ENCODE measurements at regions not wholly inside any gene's neighbourhood (a gene's known extent, or its start where the extent isn't known, plus 50 kb on each side); places are given as distances from the start of the nearest gene placed in this dataset.

- intact Hi-C loops (cut with micrococcal nuclease; ENCODE audit: unreplicated experiment), result loop anchor here (5.0 kb wide), 1 partner anchor 38 kb away; no protein-coding TSS in a partner anchor
- no peak overlapping the region for H3K27ac ChIP-seq (ENCODE audit: extremely low read length, insufficient read depth, low read length)
These were observed 329.6 kb downstream of the SEC14L1 start for GRCh38 chr17:77470330-77470786.

More at GRCh38 chr17:77470330-77470786, 329.6 kb downstream of the SEC14L1 start:
- ChIA-PET CTCF (ENCODE audit: low intra/inter-chr PET ratio, low total read pairs) (interaction anchor here (1.4 kb wide), 1 partner anchor 40 kb away, joined by 4 read pairs; no protein-coding TSS in a partner anchor), POLR2A (interaction anchor here (0.7 to 1.8 kb wide), 2 partner anchors 17 to 19 kb away, joined by 3 to 12 read pairs; no protein-coding TSS in a partner anchor)
- Histone ChIP-seq H3K4me1 (ENCODE audit: insufficient read depth, low read length) (peaks cover 53% of the 10 kb centered on the region), H3K9ac (ENCODE audit: insufficient read depth, low read depth, low read length) (no peak overlapping the region), H2AFZ (ENCODE audit: low read length) (no peak overlapping the region), H3K4me3 (replicated peaks in 1 of 3; ENCODE audit: insufficient read depth in 1 of 3, low read depth in 2 of 3, low read length in 3 of 3) (no peak overlapping the region), H3K79me2 (ENCODE audit: insufficient read depth, low read length) (peaks cover 96% of the 10 kb centered on the region), H4K20me1 (ENCODE audit: insufficient read depth, low read length) (peaks cover 90% of the 10 kb centered on the region), H3K9me3 (ENCODE audit: low read length) (no peaks in the 10 kb centered on the region), H3K36me3 (replicated peaks in 1 of 2; ENCODE audit: control insufficient read depth in 1 of 2, insufficient read depth in 2 of 2, low read length in 2 of 2) (peaks cover 47 to 79% of the 10 kb centered on the region in 2 experiments), H3K27me3 (ENCODE audit: control insufficient read depth in 1 of 2, insufficient read depth in 2 of 2, low read length in 2 of 2) (no peaks in the 10 kb centered on the region), H3K4me2 (ENCODE audit: low read depth, low read length) (no peak overlapping the region)
- no peak for DNase-seq (ENCODE audit: low spot score)
- BruUV-seq (replicated peaks), result TSS peak; percentile 15
- WGBS (ENCODE audit: low lambda C conversion rate), result 99% methylated on average over 3 of the region's 3 CpGs
- no peak for FAIRE-seq
- TF ChIP-seq SOX6 (IDR thresholded peaks at IDR 0.05) (peak; percentile 35; the same call in 1 of the 2 replicates), SOX6 (CRISPR knock-in tag; IDR thresholded peaks at IDR 0.05) (no peak), RBM22 (optimal IDR thresholded peaks at IDR 0.05; ENCODE audit: low read length) (no peak), EEA1 (CRISPR knock-in tag; IDR thresholded peaks at IDR 0.05; ENCODE audit: borderline replicate concordance) (no peak), TRIM22 (IDR thresholded peaks at IDR 0.05) (0 out of 2 replicates have a peak, but pooled peaks have one; percentile 1), EZH2 (conservative IDR thresholded peaks at IDR 0.05; ENCODE audit: low read depth, low read length) (no peak), PLRG1 (conservative IDR thresholded peaks at IDR 0.05) (0 out of 2 replicates have a peak, but pooled peaks have one; percentile 57), MEF2D (CRISPR knock-in tag; IDR thresholded peaks at IDR 0.05) (no peak), ZNF83 (CRISPR knock-in tag; IDR thresholded peaks at IDR 0.05; ENCODE audit: borderline replicate concordance) (no peak), JUNB (CRISPR knock-in tag; IDR thresholded peaks at IDR 0.05; ENCODE audit: borderline replicate concordance) (peak; percentile 56), FOXA1 (IDR thresholded peaks at IDR 0.05) (peak; percentile 59; the same call in 1 of the 2 replicates), FOXA1 (CRISPR knock-in tag; IDR thresholded peaks at IDR 0.05) (no peak), BCL6 (CRISPR knock-in tag; IDR thresholded peaks at IDR 0.05) (no peak), SMARCC2 (IDR thresholded peaks at IDR 0.05) (no peak)
- TF ChIP-seq, protein P1, sequence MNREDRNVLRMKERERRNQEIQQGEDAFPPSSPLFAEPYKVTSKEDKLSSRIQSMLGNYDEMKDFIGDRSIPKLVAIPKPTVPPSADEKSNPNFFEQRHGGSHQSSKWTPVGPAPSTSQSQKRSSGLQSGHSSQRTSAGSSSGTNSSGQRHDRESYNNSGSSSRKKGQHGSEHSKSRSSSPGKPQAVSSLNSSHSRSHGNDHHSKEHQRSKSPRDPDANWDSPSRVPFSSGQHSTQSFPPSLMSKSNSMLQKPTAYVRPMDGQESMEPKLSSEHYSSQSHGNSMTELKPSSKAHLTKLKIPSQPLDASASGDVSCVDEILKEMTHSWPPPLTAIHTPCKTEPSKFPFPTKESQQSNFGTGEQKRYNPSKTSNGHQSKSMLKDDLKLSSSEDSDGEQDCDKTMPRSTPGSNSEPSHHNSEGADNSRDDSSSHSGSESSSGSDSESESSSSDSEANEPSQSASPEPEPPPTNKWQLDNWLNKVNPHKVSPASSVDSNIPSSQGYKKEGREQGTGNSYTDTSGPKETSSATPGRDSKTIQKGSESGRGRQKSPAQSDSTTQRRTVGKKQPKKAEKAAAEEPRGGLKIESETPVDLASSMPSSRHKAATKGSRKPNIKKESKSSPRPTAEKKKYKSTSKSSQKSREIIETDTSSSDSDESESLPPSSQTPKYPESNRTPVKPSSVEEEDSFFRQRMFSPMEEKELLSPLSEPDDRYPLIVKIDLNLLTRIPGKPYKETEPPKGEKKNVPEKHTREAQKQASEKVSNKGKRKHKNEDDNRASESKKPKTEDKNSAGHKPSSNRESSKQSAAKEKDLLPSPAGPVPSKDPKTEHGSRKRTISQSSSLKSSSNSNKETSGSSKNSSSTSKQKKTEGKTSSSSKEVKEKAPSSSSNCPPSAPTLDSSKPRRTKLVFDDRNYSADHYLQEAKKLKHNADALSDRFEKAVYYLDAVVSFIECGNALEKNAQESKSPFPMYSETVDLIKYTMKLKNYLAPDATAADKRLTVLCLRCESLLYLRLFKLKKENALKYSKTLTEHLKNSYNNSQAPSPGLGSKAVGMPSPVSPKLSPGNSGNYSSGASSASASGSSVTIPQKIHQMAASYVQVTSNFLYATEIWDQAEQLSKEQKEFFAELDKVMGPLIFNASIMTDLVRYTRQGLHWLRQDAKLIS (CRISPR knock-in tag; IDR thresholded peaks at IDR 0.05), result no peak
- in situ Hi-C loops (cut with HindIII; ENCODE audit: extremely low pct_ligation_motif_present, low pct_unique_long_range_greater_than_20kb), result no loop called here
- ATAC-seq, result no peak

Data from HepG2 (cell line).